Adipose tissue (tissue), 1 donor: ENCODE measurements at regions not wholly inside any gene's neighbourhood (a gene's known extent, or its start where the extent isn't known, plus 50 kb on each side); places are given as distances from the start of the nearest gene placed in this dataset.
"Not testable (repeated sequence)": the region's sequence is repeated elsewhere in the genome, so short reads cannot be mapped to it uniquely, and the experiment has no call there.

ENCODE experiments used
- H3K27ac ChIP-seq: one replicate; pipeline ENCODE4 v1.5.1; 2013; ENCODE audit warnings: low read depth, low read length
- donor health status: healthy with polysubstance abuse.

DNA sequence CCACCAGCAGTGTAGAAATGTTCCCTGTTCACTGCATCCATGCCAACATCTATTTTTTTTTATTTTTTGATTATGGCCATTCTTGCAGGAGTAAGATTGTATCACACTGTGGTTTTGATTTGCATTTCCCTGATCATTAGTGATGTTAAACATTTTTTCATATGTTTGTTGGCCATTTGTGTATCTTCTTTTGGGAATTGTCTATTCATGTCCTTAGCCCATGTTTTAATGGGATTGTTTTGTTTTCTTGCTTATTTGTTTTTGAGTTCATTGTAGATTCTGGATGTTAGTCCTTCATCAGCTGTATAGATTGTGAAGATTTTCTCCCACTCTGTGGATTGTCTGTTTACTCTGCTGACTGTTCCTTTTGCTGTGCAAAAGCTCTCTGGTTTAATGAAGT, 126.9 kb downstream of the NDFIP2 start:
- H3K27ac ChIP-seq, result not testable (repeated sequence)
